Esophagus muscularis mucosa (tissue), 4 donors: ENCODE measurements at regions not wholly inside any gene's neighbourhood (a gene's known extent, or its start where the extent isn't known, plus 50 kb on each side); places are given as distances from the start of the nearest gene placed in this dataset.

ENCODE experiments used
- EP300 ChIP-seq: sonication (generic); formaldehyde crosslinking; IDR thresholded peaks from one replicate; pipeline ENCODE4 v1.6.1; 2017; ENCODE audit warnings: antibody characterized with exemption
- POLR2A ChIP-seq: fragments of 450-650 bp; IDR thresholded peaks from one replicate; pipeline ENCODE4 v1.6.1; 2017; ENCODE audit warnings: antibody characterized with exemption, moderate library complexity, mild to moderate bottlenecking, low read depth
- POLR2AphosphoS5 ChIP-seq, 2 donors: sonication (generic); formaldehyde crosslinking; IDR thresholded peaks; one replicate each; pipeline ENCODE4 v1.6.1; 2017; ENCODE audit warnings: antibody characterized with exemption in 2 of 2
- TF ChIP-seq, protein P1 (sequence below), 3 experiments: fragments of 200-600 bp in 2 of 3; fragments of 450-650 bp in 1 of 3; sonication (generic) in 2 of 3; IDR thresholded peaks; one replicate each; pipeline ENCODE4 v1.5.1; 2017 to 2019; ENCODE audit warnings: antibody characterized with exemption in 3 of 3, mild to moderate bottlenecking in 2 of 3, moderate library complexity in 1 of 3

- TF ChIP-seq, protein P1, sequence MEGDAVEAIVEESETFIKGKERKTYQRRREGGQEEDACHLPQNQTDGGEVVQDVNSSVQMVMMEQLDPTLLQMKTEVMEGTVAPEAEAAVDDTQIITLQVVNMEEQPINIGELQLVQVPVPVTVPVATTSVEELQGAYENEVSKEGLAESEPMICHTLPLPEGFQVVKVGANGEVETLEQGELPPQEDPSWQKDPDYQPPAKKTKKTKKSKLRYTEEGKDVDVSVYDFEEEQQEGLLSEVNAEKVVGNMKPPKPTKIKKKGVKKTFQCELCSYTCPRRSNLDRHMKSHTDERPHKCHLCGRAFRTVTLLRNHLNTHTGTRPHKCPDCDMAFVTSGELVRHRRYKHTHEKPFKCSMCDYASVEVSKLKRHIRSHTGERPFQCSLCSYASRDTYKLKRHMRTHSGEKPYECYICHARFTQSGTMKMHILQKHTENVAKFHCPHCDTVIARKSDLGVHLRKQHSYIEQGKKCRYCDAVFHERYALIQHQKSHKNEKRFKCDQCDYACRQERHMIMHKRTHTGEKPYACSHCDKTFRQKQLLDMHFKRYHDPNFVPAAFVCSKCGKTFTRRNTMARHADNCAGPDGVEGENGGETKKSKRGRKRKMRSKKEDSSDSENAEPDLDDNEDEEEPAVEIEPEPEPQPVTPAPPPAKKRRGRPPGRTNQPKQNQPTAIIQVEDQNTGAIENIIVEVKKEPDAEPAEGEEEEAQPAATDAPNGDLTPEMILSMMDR (IDR thresholded peaks at IDR 0.05): no peak
- no peak for TF ChIP-seq POLR2AphosphoS5 (IDR thresholded peaks at IDR 0.05)
- no peak for TF ChIP-seq POLR2A
- TF ChIP-seq EP300: no peak
Measured at GRCh38 chr3:64301476-64301875, 76.2 kb upstream of the PRICKLE2 start.
